B cell (primary cell): ENCODE measurements at regions not wholly inside any gene's neighbourhood (a gene's known extent, or its start where the extent isn't known, plus 50 kb on each side); places are given as distances from the start of the nearest gene placed in this dataset.

Experiments
- ATAC-seq: fragments of 200-7000 bp; cut with Tn5 transposase; one replicate; pipeline ENCODE4 v1.10.0; 2021; ENCODE audit warnings: low read depth, mild to moderate bottlenecking, moderate number of reproducible peaks, moderate library complexity
- CTCF ChIA-PET: fragments of 350-600 bp; sonication (Branson Sonifier 250); formaldehyde crosslinking; loops from one replicate; lab custom pipeline; 2021; ENCODE audit warnings: antibody characterized with exemption, inconsistent platforms; lab: Charles Lee
- POLR2A ChIA-PET: fragments of 350-600 bp; sonication (Branson Sonifier 250); formaldehyde crosslinking; loops from one replicate; lab custom pipeline; 2021; ENCODE audit warnings: antibody characterized with exemption; lab: Charles Lee
- DNase-seq: peaks from one replicate; pipeline ENCODE4 v3.0.0; 2013
- H2AFZ ChIP-seq: 2 replicates; pipeline ENCODE4 v1.6.1; 2012; ENCODE audit warnings: mild to moderate bottlenecking, low read depth, low read length; ENCODE audit not compliant: insufficient read depth, poor library complexity, severe bottlenecking
- H3K27ac ChIP-seq, 2 donors: 1 replicate in 1 of 2; 2 replicates in 1 of 2; pipeline ENCODE4 v1.5.1; 2012 to 2013; ENCODE audit warnings: low read length in 2 of 2, mild to moderate bottlenecking in 2 of 2, moderate library complexity in 1 of 2
- H3K27me3 ChIP-seq, 4 experiments: fragments of 200-600 bp in 1 of 4; sonication (generic) in 1 of 4; replicated peaks in 1 of 4; 1 replicate in 2 of 4; 2 replicates in 2 of 4; pipeline versions ENCODE4 v1.6.1 to v1.7.0; 2013 to 2016; ENCODE audit warnings: low read length in 3 of 4, mild to moderate bottlenecking in 2 of 4, mixed read lengths in 1 of 4, moderate library complexity in 1 of 4; ENCODE audit not compliant: insufficient read depth in 4 of 4, control insufficient read depth in 3 of 4; ENCODE audit errors: control extremely low read depth in 1 of 4
- H3K36me3 ChIP-seq, 2 experiments: replicated peaks in 1 of 2; 1 replicate in 1 of 2; 2 replicates in 1 of 2; pipeline versions ENCODE4 v1.6.1 to v1.7.1; 2013; ENCODE audit warnings: low read length in 1 of 2; ENCODE audit not compliant: insufficient read depth in 2 of 2, control insufficient read depth in 1 of 2; ENCODE audit errors: control extremely low read depth in 1 of 2, extremely low read depth in 1 of 2
- H3K4me1 ChIP-seq, 2 donors: fragments of 200-600 bp in 1 of 2; sonication (generic) in 1 of 2; 1 replicate in 1 of 2; 2 replicates in 1 of 2; pipeline versions ENCODE4 v1.5.1 to v1.6.1; 2013 to 2017; ENCODE audit warnings: low read length in 2 of 2; ENCODE audit not compliant: control insufficient read depth in 2 of 2, insufficient read depth in 2 of 2
- H3K4me2 ChIP-seq: replicated peaks from 2 replicates; pipeline ENCODE3; 2012; ENCODE audit warnings: mild to moderate bottlenecking, low read depth, low read length; ENCODE audit not compliant: poor library complexity, severe bottlenecking
- H3K4me3 ChIP-seq, 5 experiments: fragments of 200-600 bp in 1 of 5; sonication (generic) in 1 of 5; 1 replicate in 3 of 5; 2 replicates in 2 of 5; pipeline versions ENCODE4 v1.5.1 to v1.7.0; 2011 to 2016; ENCODE audit warnings: low read length in 4 of 5, mild to moderate bottlenecking in 4 of 5, low read depth in 2 of 5, control low read depth in 1 of 5, moderate library complexity in 1 of 5; ENCODE audit not compliant: insufficient read depth in 1 of 5; ENCODE audit errors: control extremely low read depth in 1 of 5, extremely low read depth in 1 of 5
- H3K79me2 ChIP-seq: fragments of 200-600 bp; sonication (generic); one replicate; pipeline ENCODE4 v1.6.0; 2016; ENCODE audit warnings: low read length; ENCODE audit not compliant: control insufficient read depth, insufficient read depth
- H3K9ac ChIP-seq: fragments of 200-600 bp; sonication (generic); 2 replicates; pipeline ENCODE4 v1.6.1; 2017; ENCODE audit warnings: mild to moderate bottlenecking, low read length, moderate library complexity
- H3K9me3 ChIP-seq, 3 donors: one replicate each; pipeline versions ENCODE4 v1.6.1 to v1.7.1; 2013; ENCODE audit warnings: low read length in 2 of 3; ENCODE audit not compliant: control insufficient read depth in 2 of 3, insufficient read depth in 1 of 3; ENCODE audit errors: control extremely low read depth in 1 of 3
- H4K20me1 ChIP-seq: 2 replicates; pipeline ENCODE4 v1.6.0; 2012; ENCODE audit warnings: mild to moderate bottlenecking, low read length; ENCODE audit not compliant: insufficient read depth, control insufficient read depth, poor library complexity, severe bottlenecking
- H3K27ac Mint-ChIP-seq: one replicate; pipeline ENCODE4 v1.8.0; 2021; ENCODE audit warnings: mixed read lengths
- H3K27me3 Mint-ChIP-seq: one replicate; pipeline ENCODE4 v1.8.0; 2021; ENCODE audit warnings: mixed read lengths
- H3K4me1 Mint-ChIP-seq: one replicate; pipeline ENCODE4 v1.8.0; 2021; ENCODE audit warnings: mixed read lengths
- H3K4me3 Mint-ChIP-seq: one replicate; pipeline ENCODE4 v1.8.0; 2021; ENCODE audit warnings: mixed read lengths
- H3K9me3 Mint-ChIP-seq: one replicate; pipeline ENCODE4 v1.8.0; 2022; ENCODE audit warnings: mixed read lengths; ENCODE audit not compliant: insufficient read depth
- EZH2 ChIP-seq: IDR thresholded peaks from 2 replicates; pipeline ENCODE4 v1.6.1; 2012; ENCODE audit warnings: borderline replicate concordance, low read depth, mild to moderate bottlenecking, moderate library complexity, low read length; ENCODE audit not compliant: insufficient read depth, poor library complexity, severe bottlenecking
- WGBS: methylation state at CpG from one replicate; pipeline ENCODE4 v1.1.5; 2013; ENCODE audit warnings: missing lambda C conversion rate; ENCODE audit not compliant: insufficient coverage; 5-methylcytosine and 5-hydroxymethylcytosine counted together
- intact Hi-C: fragments of 100-400 bp; cut with micrococcal nuclease; formaldehyde crosslinking; loops from one replicate; pipeline ENCODE4 v1.10.0; 2022
- TF ChIP-seq, protein P1 (sequence below): fragments of 200-600 bp; IDR thresholded peaks from one replicate; pipeline ENCODE4 v1.8.0; 2022; ENCODE audit warnings: antibody characterized with exemption, mild to moderate bottlenecking

DNA sequence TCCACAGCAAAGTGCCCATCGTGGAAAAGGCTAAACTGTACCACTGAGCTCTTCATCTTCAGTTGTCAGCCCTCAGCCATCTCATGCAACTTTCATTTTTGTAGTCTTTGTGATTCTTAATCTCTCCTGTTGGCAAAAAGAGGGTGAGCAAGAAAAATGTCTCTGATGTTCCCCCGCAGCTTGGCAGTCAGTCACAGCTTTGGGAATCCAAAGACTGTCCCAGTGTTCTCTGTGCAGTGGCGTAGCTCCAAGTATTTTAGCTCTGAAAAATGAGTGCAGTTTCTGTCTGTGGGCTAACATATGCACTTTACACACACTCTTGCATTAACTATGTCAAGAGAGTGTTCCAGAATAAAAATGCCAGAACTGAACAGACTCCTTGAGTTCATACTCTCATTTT lies 372.2 kb downstream of the TMEM232 start:
- intact Hi-C loops: no loop called here
- TF ChIP-seq EZH2: no peak
- TF ChIP-seq, protein P1, sequence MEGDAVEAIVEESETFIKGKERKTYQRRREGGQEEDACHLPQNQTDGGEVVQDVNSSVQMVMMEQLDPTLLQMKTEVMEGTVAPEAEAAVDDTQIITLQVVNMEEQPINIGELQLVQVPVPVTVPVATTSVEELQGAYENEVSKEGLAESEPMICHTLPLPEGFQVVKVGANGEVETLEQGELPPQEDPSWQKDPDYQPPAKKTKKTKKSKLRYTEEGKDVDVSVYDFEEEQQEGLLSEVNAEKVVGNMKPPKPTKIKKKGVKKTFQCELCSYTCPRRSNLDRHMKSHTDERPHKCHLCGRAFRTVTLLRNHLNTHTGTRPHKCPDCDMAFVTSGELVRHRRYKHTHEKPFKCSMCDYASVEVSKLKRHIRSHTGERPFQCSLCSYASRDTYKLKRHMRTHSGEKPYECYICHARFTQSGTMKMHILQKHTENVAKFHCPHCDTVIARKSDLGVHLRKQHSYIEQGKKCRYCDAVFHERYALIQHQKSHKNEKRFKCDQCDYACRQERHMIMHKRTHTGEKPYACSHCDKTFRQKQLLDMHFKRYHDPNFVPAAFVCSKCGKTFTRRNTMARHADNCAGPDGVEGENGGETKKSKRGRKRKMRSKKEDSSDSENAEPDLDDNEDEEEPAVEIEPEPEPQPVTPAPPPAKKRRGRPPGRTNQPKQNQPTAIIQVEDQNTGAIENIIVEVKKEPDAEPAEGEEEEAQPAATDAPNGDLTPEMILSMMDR: no peak
- POLR2A ChIA-PET: no interaction called here

DNA sequence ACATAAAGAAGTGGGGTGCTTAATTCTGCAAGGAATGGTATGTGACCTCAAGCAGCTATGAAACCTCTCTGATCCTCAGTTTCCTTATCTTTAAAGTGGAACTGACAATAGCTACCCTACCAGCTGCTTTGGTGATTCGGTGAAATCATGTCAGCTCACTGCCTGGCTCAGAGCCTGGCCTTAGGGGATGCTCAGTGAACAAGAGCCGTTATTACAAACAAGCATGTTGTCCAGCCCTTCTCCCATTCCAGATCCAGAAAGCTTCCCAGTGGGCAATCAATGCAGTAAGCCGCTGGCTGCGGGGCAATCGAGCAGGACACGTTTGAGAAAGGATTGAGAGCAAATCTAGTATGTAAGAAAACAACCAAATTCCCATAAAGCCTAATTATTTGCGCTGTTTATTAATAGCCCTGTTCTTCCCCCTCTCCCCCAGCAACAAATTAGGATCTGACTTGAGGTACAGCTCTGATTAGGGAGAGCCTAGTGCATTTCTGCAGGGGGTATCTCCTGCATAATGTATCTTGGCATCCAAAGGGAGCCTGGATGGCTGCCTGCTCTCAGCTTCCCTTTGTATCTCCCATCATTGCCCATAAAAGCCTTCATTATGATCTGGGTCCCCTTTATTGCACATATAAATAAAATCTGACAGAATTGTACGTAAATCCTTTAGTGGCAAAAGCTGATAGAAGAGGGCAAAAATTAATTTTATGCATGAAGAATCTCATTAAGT lies 371.4 kb downstream of the TMEM232 start:
- H3K9ac ChIP-seq: no peak overlapping the region
- Mint-ChIP-seq H3K4me3 (no peak overlapping the region), H3K27me3 (no peaks in the 10 kb centered on the region), H3K9me3 (no peaks in the 10 kb centered on the region), H3K27ac (no peak overlapping the region), H3K4me1 (no peaks in the 10 kb centered on the region)
- no peaks in the 10 kb centered on the region for H3K9me3 ChIP-seq
- ChIA-PET POLR2A (no interaction called here), CTCF (no interaction called here)
- ATAC-seq (no peak), DNase-seq (no peak)
- no peaks in the 10 kb centered on the region for H4K20me1 ChIP-seq
- no peaks in the 10 kb centered on the region for H3K4me1 ChIP-seq
- H3K36me3 ChIP-seq: no peaks in the 10 kb centered on the region
- H3K27me3 ChIP-seq: no peaks in the 10 kb centered on the region
- no peak overlapping the region for H3K4me2 ChIP-seq
- H3K27ac ChIP-seq: no peak overlapping the region
- intact Hi-C loops: no loop called here
- TF ChIP-seq, protein P1: no peak
- no peak for TF ChIP-seq EZH2
- no peaks in the 10 kb centered on the region for H3K79me2 ChIP-seq
- H3K4me3 ChIP-seq: no peak overlapping the region
- 100% methylated on average over 1 of the region's 8 CpGs for WGBS
- no peak overlapping the region for H2AFZ ChIP-seq

More for the DNA sequence above, 372.2 kb downstream of the TMEM232 start:
- no peak for DNase-seq
- no peak overlapping the region for H3K4me3 Mint-ChIP-seq
- H3K27ac Mint-ChIP-seq: no peak overlapping the region
- no peaks in the 10 kb centered on the region for H3K36me3 ChIP-seq
- H3K79me2 ChIP-seq: no peaks in the 10 kb centered on the region
- 86% methylated on average over 2 of the region's 3 CpGs for WGBS
- H3K9ac ChIP-seq: no peak overlapping the region
- H3K27me3 Mint-ChIP-seq: no peaks in the 10 kb centered on the region
- H3K4me3 ChIP-seq: no peak overlapping the region
- H3K9me3 Mint-ChIP-seq: no peaks in the 10 kb centered on the region
- no peaks in the 10 kb centered on the region for H3K4me1 Mint-ChIP-seq
- no peak overlapping the region for H2AFZ ChIP-seq
- H3K4me1 ChIP-seq: no peaks in the 10 kb centered on the region
- no peaks in the 10 kb centered on the region for H3K27me3 ChIP-seq
- no peak overlapping the region for H3K27ac ChIP-seq
- no peaks in the 10 kb centered on the region for H4K20me1 ChIP-seq
- no peaks in the 10 kb centered on the region for H3K9me3 ChIP-seq
- CTCF ChIA-PET: no interaction called here
- ATAC-seq: no peak
- no peak overlapping the region for H3K4me2 ChIP-seq
